DND-41 (cell line): ENCODE measurements at regions not wholly inside any gene's neighbourhood (a gene's known extent, or its start where the extent isn't known, plus 50 kb on each side); places are given as distances from the start of the nearest gene placed in this dataset.
"Not testable (repeated sequence)": the region's sequence is repeated elsewhere in the genome, so short reads cannot be mapped to it uniquely, and the experiment has no call there.

Experiments
- ATAC-seq: fragments of 200-7000 bp; cut with Tn5 transposase; 3 replicates; pipeline ENCODE4 v1.9.1; 2021; ENCODE audit warnings: low read depth; ENCODE audit not compliant: insufficient read depth
- DNase-seq: peaks from one replicate; pipeline ENCODE4 v3.0.0-alpha.2; 2020
- H2AFZ ChIP-seq: 2 replicates; pipeline ENCODE4 v1.6.0; 2012; ENCODE audit warnings: low read depth, low read length
- H3K27ac ChIP-seq: 2 replicates; pipeline ENCODE4 v1.5.1; 2012; ENCODE audit warnings: low read length, inconsistent platforms
- H3K27me3 ChIP-seq: fragments of 200-600 bp; sonication (generic); 2 replicates; pipeline ENCODE4 v1.6.0; 2012; ENCODE audit warnings: low read length, mild to moderate bottlenecking, inconsistent platforms; ENCODE audit not compliant: insufficient read depth, poor library complexity
- H3K36me3 ChIP-seq: 2 replicates; pipeline ENCODE4 v1.5.1; 2012; ENCODE audit warnings: low read length, inconsistent platforms; ENCODE audit not compliant: insufficient read depth
- H3K4me1 ChIP-seq: 2 replicates; pipeline ENCODE4 v1.5.1; 2012; ENCODE audit warnings: mild to moderate bottlenecking, low read length; ENCODE audit not compliant: insufficient read depth
- H3K4me2 ChIP-seq: 2 replicates; pipeline ENCODE4 v1.6.0; 2012; ENCODE audit warnings: mild to moderate bottlenecking, moderate library complexity, low read length, inconsistent platforms; ENCODE audit not compliant: insufficient read depth
- H3K4me3 ChIP-seq, 2 experiments: fragments of 200-600 bp in 1 of 2; shearing (Covaris generic) in 1 of 2; 2 replicates each; pipeline ENCODE4 v1.5.1; 2012 to 2016; ENCODE audit warnings: inconsistent platforms in 2 of 2, low read length in 2 of 2, mild to moderate bottlenecking in 2 of 2, low read depth in 1 of 2, moderate library complexity in 1 of 2
- H3K79me2 ChIP-seq: 2 replicates; pipeline ENCODE4 v1.6.0; 2012; ENCODE audit warnings: low read length, inconsistent platforms; ENCODE audit not compliant: insufficient read depth
- H3K9ac ChIP-seq: 2 replicates; pipeline ENCODE4 v1.6.0; 2012; ENCODE audit warnings: low read depth, mild to moderate bottlenecking, inconsistent platforms, low read length, moderate library complexity
- H3K9me3 ChIP-seq: 2 replicates; pipeline ENCODE4 v1.5.1; 2012; ENCODE audit warnings: low read length, moderate library complexity, mild to moderate bottlenecking, inconsistent platforms; ENCODE audit not compliant: insufficient read depth, severe bottlenecking
- H4K20me1 ChIP-seq: 2 replicates; pipeline ENCODE4 v1.6.0; 2012; ENCODE audit warnings: low read length; ENCODE audit not compliant: insufficient read depth
- EZH2 ChIP-seq: IDR thresholded peaks from 3 replicates; pipeline ENCODE4 v1.6.1; 2012; ENCODE audit warnings: borderline replicate concordance, low read depth, mild to moderate bottlenecking, moderate library complexity, low read length, inconsistent platforms; ENCODE audit not compliant: severe bottlenecking
- TF ChIP-seq, protein P1 (sequence below): IDR thresholded peaks from 2 replicates; pipeline ENCODE4 v1.5.1; 2012; ENCODE audit warnings: borderline replicate concordance, low read length, moderate library complexity, mild to moderate bottlenecking; ENCODE audit not compliant: poor library complexity, severe bottlenecking; ENCODE audit errors: extremely low read depth

DNA sequence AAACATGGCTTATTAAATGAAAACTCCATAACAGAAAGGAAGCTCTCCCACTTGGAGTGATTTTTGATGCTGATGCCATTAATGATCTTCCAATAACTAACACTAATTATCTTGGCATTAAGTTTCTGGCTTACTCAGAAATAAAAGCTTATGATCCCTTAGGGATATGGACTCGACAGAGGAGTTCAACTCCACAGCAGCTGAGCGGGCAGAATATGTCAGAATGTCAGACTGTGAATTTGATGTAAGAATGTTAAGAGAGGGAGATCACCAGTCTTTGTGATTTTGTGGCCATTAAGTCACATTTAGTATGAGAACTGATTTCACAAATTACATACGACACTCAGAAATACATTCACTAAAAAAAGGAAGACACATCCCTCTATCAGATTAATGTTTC lies 2244.0 kb downstream of the ARAP2 start:
- DNase-seq (no peak), ATAC-seq (no peak)
- no peak for TF ChIP-seq EZH2
- TF ChIP-seq, protein P1, sequence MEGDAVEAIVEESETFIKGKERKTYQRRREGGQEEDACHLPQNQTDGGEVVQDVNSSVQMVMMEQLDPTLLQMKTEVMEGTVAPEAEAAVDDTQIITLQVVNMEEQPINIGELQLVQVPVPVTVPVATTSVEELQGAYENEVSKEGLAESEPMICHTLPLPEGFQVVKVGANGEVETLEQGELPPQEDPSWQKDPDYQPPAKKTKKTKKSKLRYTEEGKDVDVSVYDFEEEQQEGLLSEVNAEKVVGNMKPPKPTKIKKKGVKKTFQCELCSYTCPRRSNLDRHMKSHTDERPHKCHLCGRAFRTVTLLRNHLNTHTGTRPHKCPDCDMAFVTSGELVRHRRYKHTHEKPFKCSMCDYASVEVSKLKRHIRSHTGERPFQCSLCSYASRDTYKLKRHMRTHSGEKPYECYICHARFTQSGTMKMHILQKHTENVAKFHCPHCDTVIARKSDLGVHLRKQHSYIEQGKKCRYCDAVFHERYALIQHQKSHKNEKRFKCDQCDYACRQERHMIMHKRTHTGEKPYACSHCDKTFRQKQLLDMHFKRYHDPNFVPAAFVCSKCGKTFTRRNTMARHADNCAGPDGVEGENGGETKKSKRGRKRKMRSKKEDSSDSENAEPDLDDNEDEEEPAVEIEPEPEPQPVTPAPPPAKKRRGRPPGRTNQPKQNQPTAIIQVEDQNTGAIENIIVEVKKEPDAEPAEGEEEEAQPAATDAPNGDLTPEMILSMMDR: no peak
- no peak overlapping the region for H3K4me2 ChIP-seq
- H3K9ac ChIP-seq: no peak overlapping the region
- H3K27me3 ChIP-seq: no peaks in the 10 kb centered on the region
- no peak overlapping the region for H2AFZ ChIP-seq
- no peak overlapping the region for H3K27ac ChIP-seq
- H3K4me3 ChIP-seq: no peak overlapping the region
- no peaks in the 10 kb centered on the region for H4K20me1 ChIP-seq
- no peaks in the 10 kb centered on the region for H3K79me2 ChIP-seq
- H3K9me3 ChIP-seq: no peaks in the 10 kb centered on the region
- peaks cover 9% of the 10 kb centered on the region for H3K4me1 ChIP-seq
- H3K36me3 ChIP-seq: no peaks in the 10 kb centered on the region

DNA sequence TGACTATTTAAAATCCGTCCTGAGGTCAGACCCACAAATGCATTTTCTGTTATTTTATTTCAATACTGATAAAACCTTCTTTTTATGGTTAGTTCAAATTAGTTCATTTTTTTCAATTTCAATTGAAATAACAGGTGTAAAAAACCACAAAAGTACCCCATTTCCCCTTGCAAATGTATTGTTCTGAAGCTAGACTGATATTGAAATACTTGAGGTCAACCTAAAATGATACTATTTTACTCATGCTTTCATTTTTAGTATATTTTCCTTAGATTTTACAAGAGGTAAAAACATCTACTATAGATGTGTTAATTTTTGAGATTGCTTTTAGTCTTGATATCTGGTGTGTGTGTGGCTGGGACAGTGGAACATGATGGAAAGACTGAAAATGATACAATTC lies 2237.8 kb downstream of the ARAP2 start:
- not testable (repeated sequence) for ATAC-seq, H3K27me3 ChIP-seq, H3K4me3 ChIP-seq, H3K9ac ChIP-seq, DNase-seq, H3K36me3 ChIP-seq, H3K9me3 ChIP-seq, H3K79me2 ChIP-seq, H2AFZ ChIP-seq, H4K20me1 ChIP-seq
- H3K4me1 ChIP-seq: peaks cover 28% of the 10 kb centered on the region
- peak overlapping the region; percentile 34; the same call in 1 of the 2 replicates for H3K4me2 ChIP-seq
- peak overlapping the region; percentile 37; the same call in 1 of the 2 replicates for H3K27ac ChIP-seq

DNA sequence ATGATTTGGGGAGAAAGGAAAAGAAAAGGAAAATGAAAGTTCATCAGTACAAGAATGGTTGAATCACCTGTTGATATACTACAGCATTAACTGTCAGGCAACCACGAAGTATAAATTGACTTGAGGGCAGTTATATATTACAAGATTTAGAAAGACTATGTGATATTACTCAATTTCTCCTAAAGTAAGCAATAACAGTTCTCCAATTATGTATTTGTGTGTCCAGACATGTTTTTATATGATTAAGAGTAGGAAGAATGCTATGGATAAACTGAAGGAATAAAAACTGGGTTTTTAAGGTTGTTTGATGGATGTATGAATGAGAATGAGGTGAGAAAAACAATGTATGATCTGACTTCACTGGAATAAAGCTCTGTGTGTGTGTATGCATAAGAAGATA lies 2234.4 kb downstream of the ARAP2 start:
- no peaks in the 10 kb centered on the region for H3K9me3 ChIP-seq
- 0 out of 2 replicates have a peak overlapping the region, but pooled peaks have one; percentile 2 for H3K4me2 ChIP-seq
- H3K36me3 ChIP-seq: no peaks in the 10 kb centered on the region
- TF ChIP-seq EZH2: no peak
- TF ChIP-seq, protein P1: no peak
- DNase-seq (no peak), ATAC-seq (peak; percentile 49; the same call in 1 of the 3 replicates)
- H4K20me1 ChIP-seq: no peaks in the 10 kb centered on the region
- H3K4me1 ChIP-seq: peaks cover 28% of the 10 kb centered on the region
- no peak overlapping the region for H3K9ac ChIP-seq
- peak overlapping the region; percentile 47; the same call in 1 of the 2 replicates for H3K27ac ChIP-seq
- no peak overlapping the region for H3K4me3 ChIP-seq
- H2AFZ ChIP-seq: peak overlapping the region; percentile 15; the same call in 1 of the 2 replicates
- no peaks in the 10 kb centered on the region for H3K79me2 ChIP-seq
- no peaks in the 10 kb centered on the region for H3K27me3 ChIP-seq

DNA sequence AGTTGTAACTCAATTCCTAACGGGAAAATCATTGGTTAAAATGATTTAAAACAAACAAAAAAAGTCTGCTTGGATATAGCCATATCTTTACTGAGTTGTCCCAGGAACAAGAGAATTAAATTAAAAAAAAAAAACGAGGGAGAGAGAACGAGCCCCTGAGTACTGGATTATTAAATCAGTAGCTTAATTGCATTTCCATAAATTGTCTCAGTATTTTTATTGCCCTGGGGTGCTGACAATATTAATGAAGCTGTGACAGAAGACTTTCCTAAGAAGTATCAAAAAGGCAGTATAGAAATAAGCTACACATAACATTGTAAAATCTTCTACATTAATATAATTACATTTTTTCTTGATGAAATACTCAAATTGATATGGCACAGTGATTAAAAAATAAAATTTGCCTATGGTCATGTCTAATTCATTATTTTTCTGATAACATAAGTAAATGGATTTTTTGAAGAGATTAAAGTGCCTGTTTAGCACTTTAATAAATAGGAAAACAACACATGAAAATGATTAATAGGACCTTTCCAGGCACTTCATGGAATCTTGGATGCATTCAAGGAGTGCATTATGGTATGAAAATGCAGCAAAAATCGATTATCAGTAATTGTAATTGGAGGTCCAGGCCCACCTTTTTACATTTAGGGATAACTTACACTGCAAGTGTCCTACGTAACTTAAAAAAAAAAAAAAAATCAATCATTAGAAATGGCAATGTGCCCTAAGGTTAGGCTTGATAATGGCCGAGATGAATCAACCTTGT lies 2233.4 kb downstream of the ARAP2 start:
- no peak overlapping the region for H3K27ac ChIP-seq
- no peaks in the 10 kb centered on the region for H4K20me1 ChIP-seq
- DNase-seq (no peak), ATAC-seq (no peak)
- H3K4me1 ChIP-seq: peaks cover 21% of the 10 kb centered on the region
- H3K27me3 ChIP-seq: no peaks in the 10 kb centered on the region
- H3K36me3 ChIP-seq: no peaks in the 10 kb centered on the region
- no peak overlapping the region for H3K4me2 ChIP-seq
- H3K9me3 ChIP-seq: no peaks in the 10 kb centered on the region
- H2AFZ ChIP-seq: no peak overlapping the region
- no peaks in the 10 kb centered on the region for H3K79me2 ChIP-seq
- H3K4me3 ChIP-seq: no peak overlapping the region
- TF ChIP-seq, protein P1: no peak
- TF ChIP-seq EZH2: no peak
- no peak overlapping the region for H3K9ac ChIP-seq
